Lung (tissue), 11 donors: ENCODE measurements at regions not wholly inside any gene's neighbourhood (a gene's known extent, or its start where the extent isn't known, plus 50 kb on each side); places are given as distances from the start of the nearest gene placed in this dataset.

Source experiments
- ATAC-seq: fragments of 200-7000 bp; cut with Tn5 transposase; one replicate; pipeline ENCODE4 v1.9.1; 2020; ENCODE audit warnings: moderate number of reproducible peaks; ENCODE audit not compliant: insufficient read depth, low FRiP score
- DNase-seq, 3 donors: peaks; one replicate each; pipeline ENCODE4 v3.0.0-alpha.2; 2013 to 2017
- H3K27ac ChIP-seq, 2 donors: one replicate each; pipeline ENCODE4 v1.5.1; 2013; ENCODE audit warnings: mild to moderate bottlenecking in 2 of 2, moderate library complexity in 2 of 2, control low read depth in 1 of 2, inconsistent platforms in 1 of 2, low read depth in 1 of 2, low read length in 1 of 2
- H3K27me3 ChIP-seq, 3 donors: one replicate each; pipeline ENCODE4 v1.5.1; 2013; ENCODE audit warnings: low read length in 2 of 3; ENCODE audit not compliant: control insufficient read depth in 3 of 3, insufficient read depth in 3 of 3
- H3K36me3 ChIP-seq, 4 donors: one replicate each; pipeline ENCODE4 v1.5.1; 2013; ENCODE audit warnings: low read length in 4 of 4, mild to moderate bottlenecking in 1 of 4, moderate library complexity in 1 of 4; ENCODE audit not compliant: control insufficient read depth in 4 of 4, insufficient read depth in 4 of 4
- H3K4me1 ChIP-seq, 5 donors: one replicate each; pipeline ENCODE4 v1.5.1; 2013; ENCODE audit warnings: low read length in 5 of 5, mild to moderate bottlenecking in 2 of 5, moderate library complexity in 1 of 5; ENCODE audit not compliant: control insufficient read depth in 5 of 5, insufficient read depth in 5 of 5
- H3K4me3 ChIP-seq: one replicate; pipeline ENCODE4 v1.5.1; 2013; ENCODE audit warnings: mild to moderate bottlenecking, control low read depth, moderate library complexity
- H3K9ac ChIP-seq, 2 donors: one replicate each; pipeline ENCODE4 v1.5.1; 2013; ENCODE audit warnings: low read length in 2 of 2, control low read depth in 1 of 2; ENCODE audit not compliant: insufficient read depth in 1 of 2
- H3K9me3 ChIP-seq, 4 donors: one replicate each; pipeline ENCODE4 v1.5.1; 2013; ENCODE audit warnings: low read length in 3 of 4, mild to moderate bottlenecking in 1 of 4, moderate library complexity in 1 of 4; ENCODE audit not compliant: control insufficient read depth in 4 of 4, insufficient read depth in 3 of 4
- CTCF ChIP-seq: IDR thresholded peaks from 2 replicates; pipeline ENCODE4 v1.5.1; 2012; ENCODE audit warnings: mild to moderate bottlenecking; ENCODE audit errors: control extremely low read depth, extremely low read depth
- WGBS, 2 donors: extraction: QIAGEN DNeasy Blood & Tissue Kit; methylation state at CpG; one replicate each; pipeline ENCODE4 v1.1.7; 2013; 5-methylcytosine and 5-hydroxymethylcytosine counted together
- donor health status: control.
- donor health status: control.
- donor health status: Bipolar disorder and iron deficiency.
- donor health status: healthy.
- donor health status: DM: yes; HTN: yes; CAD: no.

GRCh38 chr9:31065691-31066090, 1318.8 kb upstream of the ACO1 start:
- H3K4me3 ChIP-seq = no peak overlapping the region
- peaks cover 0 to 4% (median 1%) of the 10 kb centered on the region in 4 donors for H3K9me3 ChIP-seq
- no peaks in the 10 kb centered on the region for H3K27me3 ChIP-seq
- DNase-seq = no peak
- no peak overlapping the region for H3K27ac ChIP-seq
- no peak for TF ChIP-seq CTCF
- no peaks in the 10 kb centered on the region for H3K36me3 ChIP-seq
- ATAC-seq = no peak
- 65 to 77% methylated on average over 3 of the region's 3 CpGs for WGBS, 2 donors
- no peaks in the 10 kb centered on the region for H3K4me1 ChIP-seq
- no peak overlapping the region for H3K9ac ChIP-seq

- DNase-seq = no peak
- 51 to 53% methylated on average over 2 of the region's 2 CpGs for WGBS, 2 donors
- Histone ChIP-seq H3K9me3 (no peaks in the 10 kb centered on the region), H3K36me3 (no peaks in the 10 kb centered on the region), H3K27me3 (no peaks in the 10 kb centered on the region), H3K4me1 (no peaks in the 10 kb centered on the region), H3K27ac (no peak overlapping the region), H3K4me3 (no peak overlapping the region), H3K9ac (no peak overlapping the region)
- no peak for ATAC-seq
- TF ChIP-seq CTCF = no peak
These were observed 1317.0 kb upstream of the ACO1 start for GRCh38 chr9:31067418-31067817.

GRCh38 chr9:31071606-31072286, 1312.7 kb upstream of the ACO1 start:
- no peaks in the 10 kb centered on the region for H3K36me3 ChIP-seq
- ATAC-seq (peak; percentile 34), DNase-seq (no peak)
- TF ChIP-seq CTCF = no peak
- H3K9ac ChIP-seq = no peak overlapping the region
- 91 to 93% methylated on average over 23 of the region's 23 CpGs for WGBS, 2 donors
- no peaks in the 10 kb centered on the region for H3K9me3 ChIP-seq
- H3K27ac ChIP-seq = no peak overlapping the region
- H3K4me1 ChIP-seq = no peaks in the 10 kb centered on the region
- no peaks in the 10 kb centered on the region for H3K27me3 ChIP-seq
- no peak overlapping the region for H3K4me3 ChIP-seq

- H3K36me3 ChIP-seq = no peaks in the 10 kb centered on the region
- no peak for ATAC-seq
These were observed 1306.3 kb upstream of the ACO1 start for GRCh38 chr9:31078175-31078574.

More at GRCh38 chr9:31078175-31078574, 1306.3 kb upstream of the ACO1 start:
- DNase-seq = no peak
- 81 to 82% methylated on average over 2 of the region's 2 CpGs for WGBS, 2 donors
- no peak for TF ChIP-seq CTCF
- no peaks in the 10 kb centered on the region for H3K4me1 ChIP-seq
- H3K4me3 ChIP-seq = no peak overlapping the region
- no peaks in the 10 kb centered on the region for H3K9me3 ChIP-seq
- no peak overlapping the region for H3K9ac ChIP-seq
- no peaks in the 10 kb centered on the region for H3K27me3 ChIP-seq
- H3K27ac ChIP-seq = no peak overlapping the region
